ENCODE measurements at regions not wholly inside any gene's neighbourhood (a gene's known extent, or its start where the extent isn't known, plus 50 kb on each side); places are given as distances from the start of the nearest gene placed in this dataset.

GRCh38 chr13:106649495-106649894 lies 81.6 kb upstream of the ARGLU1 start:
- DNase-seq (ENCODE audit: low spot score), result peak; percentile 20
- no peak for FAIRE-seq

- FAIRE-seq (no peak), DNase-seq (ENCODE audit: low spot score) (no peak)
These were observed 72.6 kb upstream of the ARGLU1 start for GRCh38 chr13:106640515-106640914.

- no peak for FAIRE-seq
These were observed 69.6 kb upstream of the ARGLU1 start for GRCh38 chr13:106637519-106637918.

GRCh38 chr13:106636492-106636891 lies 68.6 kb upstream of the ARGLU1 start:
- DNase-seq (ENCODE audit: low spot score) (no peak), FAIRE-seq (no peak)

More at GRCh38 chr13:106637519-106637918, 69.6 kb upstream of the ARGLU1 start:
- no peak for DNase-seq (ENCODE audit: low spot score)

GRCh38 chr13:106635616-106636015 lies 67.7 kb upstream of the ARGLU1 start:
- FAIRE-seq, result no peak
- DNase-seq (ENCODE audit: low spot score), result no peak

- DNase-seq (ENCODE audit: low spot score) (no peak), FAIRE-seq (no peak)
These were observed 65.4 kb upstream of the ARGLU1 start for GRCh38 chr13:106633321-106633720.

- FAIRE-seq (no peak), DNase-seq (ENCODE audit: low spot score) (no peak)
These were observed 62.7 kb upstream of the ARGLU1 start for GRCh38 chr13:106630650-106631049.

GRCh38 chr13:106630162-106630561 lies 62.2 kb upstream of the ARGLU1 start:
- no peak for FAIRE-seq

GRCh38 chr13:106628936-106629659 lies 61.2 kb upstream of the ARGLU1 start:
- no peak for FAIRE-seq
- no peak for DNase-seq (ENCODE audit: low spot score)

More at GRCh38 chr13:106630162-106630561, 62.2 kb upstream of the ARGLU1 start:
- DNase-seq (ENCODE audit: low spot score), result no peak

- no peak for FAIRE-seq
- no peak for DNase-seq (ENCODE audit: low spot score)
These were observed 58.5 kb upstream of the ARGLU1 start for GRCh38 chr13:106626473-106626872.

GRCh38 chr13:106625578-106625977 lies 57.6 kb upstream of the ARGLU1 start:
- no peak for FAIRE-seq
- DNase-seq (ENCODE audit: low spot score), result no peak

GRCh38 chr13:106623799-106624460 lies 56.0 kb upstream of the ARGLU1 start:
- FAIRE-seq (no peak), DNase-seq (ENCODE audit: low spot score) (no peak)

GRCh38 chr13:106621833-106622232 lies 53.9 kb upstream of the ARGLU1 start:
- DNase-seq (ENCODE audit: low spot score) (no peak), FAIRE-seq (no peak)

- no peak for FAIRE-seq
- peak; percentile 48 for DNase-seq (ENCODE audit: low spot score)
These were observed 52.0 kb upstream of the ARGLU1 start for GRCh38 chr13:106619688-106620555.
